Astrocyte (in vitro differentiated cells and primary cell): ENCODE measurements at regions not wholly inside any gene's neighbourhood (a gene's known extent, or its start where the extent isn't known, plus 50 kb on each side); places are given as distances from the start of the nearest gene placed in this dataset.

ENCODE experiments used
- DNase-seq: peaks from one replicate; pipeline ENCODE4 v3.0.0-alpha.2; 2010; ENCODE audit warnings: low read depth
- FAIRE-seq: peaks from 2 replicates; lab custom pipeline; 2011; peaks lifted over from hg19 to GRCh38; lab: Jason Lieb, UNC
- H2AFZ ChIP-seq: 2 replicates; pipeline ENCODE4 v1.6.0; 2012; ENCODE audit warnings: low read depth, low read length, inconsistent platforms
- H3K27ac ChIP-seq: 2 replicates; pipeline ENCODE4 v1.5.1; 2011; ENCODE audit warnings: low read depth, low read length, inconsistent platforms
- H3K27me3 ChIP-seq: 2 replicates; pipeline ENCODE4 v1.6.0; 2011; ENCODE audit warnings: low read length, inconsistent platforms; ENCODE audit not compliant: insufficient read depth
- H3K36me3 ChIP-seq: 2 replicates; pipeline ENCODE4 v1.5.1; 2011; ENCODE audit warnings: low read length, inconsistent platforms; ENCODE audit not compliant: insufficient read depth
- H3K4me1 ChIP-seq: 2 replicates; pipeline ENCODE4 v1.5.1; 2011; ENCODE audit warnings: low read length, inconsistent platforms; ENCODE audit not compliant: insufficient read depth
- H3K4me2 ChIP-seq: 2 replicates; pipeline ENCODE4 v1.6.0; 2012; ENCODE audit warnings: low read length, inconsistent platforms
- H3K4me3 ChIP-seq: 2 replicates; pipeline ENCODE4 v1.5.1; 2011; ENCODE audit warnings: low read depth, mild to moderate bottlenecking, low read length, inconsistent platforms; ENCODE audit not compliant: insufficient read depth
- H3K79me2 ChIP-seq: 2 replicates; pipeline ENCODE4 v1.6.0; 2012; ENCODE audit warnings: mild to moderate bottlenecking, low read length, inconsistent platforms; ENCODE audit not compliant: insufficient read depth
- H3K9ac ChIP-seq: 2 replicates; pipeline ENCODE4 v1.6.0; 2012; ENCODE audit warnings: mild to moderate bottlenecking, low read length, inconsistent platforms
- H3K9me3 ChIP-seq: 2 replicates; pipeline ENCODE4 v1.5.1; 2012; ENCODE audit warnings: low read depth, mild to moderate bottlenecking, low read length, inconsistent platforms; ENCODE audit not compliant: insufficient read depth
- H4K20me1 ChIP-seq: 2 replicates; pipeline ENCODE4 v1.6.0; 2012; ENCODE audit warnings: low read length, inconsistent platforms; ENCODE audit not compliant: insufficient read depth
- H3K27ac Mint-ChIP-seq: one replicate; pipeline ENCODE4 v1.8.0; 2021; ENCODE audit warnings: mild to moderate bottlenecking, mixed read lengths; ENCODE audit not compliant: unreplicated experiment
- H3K27me3 Mint-ChIP-seq: one replicate; pipeline ENCODE4 v1.8.0; 2021; ENCODE audit warnings: low read depth, mixed read lengths; ENCODE audit not compliant: unreplicated experiment
- H3K36me3 Mint-ChIP-seq: one replicate; pipeline ENCODE4 v1.8.0; 2021; ENCODE audit warnings: low read depth, mixed read lengths; ENCODE audit not compliant: unreplicated experiment
- H3K4me1 Mint-ChIP-seq: one replicate; pipeline ENCODE4 v1.8.0; 2021; ENCODE audit warnings: low read depth, mixed read lengths; ENCODE audit not compliant: unreplicated experiment
- H3K4me3 Mint-ChIP-seq: one replicate; pipeline ENCODE4 v1.8.0; 2021; ENCODE audit warnings: mild to moderate bottlenecking, moderate library complexity, mixed read lengths; ENCODE audit not compliant: unreplicated experiment
- H3K9me3 Mint-ChIP-seq: one replicate; pipeline ENCODE4 v1.8.0; 2021; ENCODE audit warnings: mild to moderate bottlenecking, mixed read lengths; ENCODE audit not compliant: unreplicated experiment
- CTCF ChIP-seq: IDR thresholded peaks from 2 replicates; pipeline ENCODE4 v1.5.1; 2011; ENCODE audit warnings: low read depth, mild to moderate bottlenecking, inconsistent platforms, low read length, moderate library complexity; ENCODE audit not compliant: insufficient read depth
- EZH2 ChIP-seq: IDR thresholded peaks from 2 replicates; pipeline ENCODE4 v1.6.1; 2012; ENCODE audit warnings: mild to moderate bottlenecking, low read length, inconsistent platforms; ENCODE audit not compliant: insufficient read depth

- no peaks in the 10 kb centered on the region for H3K36me3 ChIP-seq
- no peak for TF ChIP-seq EZH2
- no peak for TF ChIP-seq CTCF
- H3K4me1 Mint-ChIP-seq: peaks cover 3% of the 10 kb centered on the region
- no peaks in the 10 kb centered on the region for H4K20me1 ChIP-seq
- H3K36me3 Mint-ChIP-seq: no peaks in the 10 kb centered on the region
- H3K27me3 Mint-ChIP-seq: no peaks in the 10 kb centered on the region
- no peak overlapping the region for H2AFZ ChIP-seq
- no peaks in the 10 kb centered on the region for H3K4me1 ChIP-seq
- H3K27ac Mint-ChIP-seq: no peak overlapping the region
- no peak overlapping the region for H3K9ac ChIP-seq
- H3K4me3 ChIP-seq: no peak overlapping the region
- DNase-seq: no peak
- H3K4me3 Mint-ChIP-seq: no peak overlapping the region
- H3K4me2 ChIP-seq: no peak overlapping the region
- H3K79me2 ChIP-seq: no peaks in the 10 kb centered on the region
- no peaks in the 10 kb centered on the region for H3K27me3 ChIP-seq
- no peaks in the 10 kb centered on the region for H3K9me3 ChIP-seq
- no peak for FAIRE-seq
- H3K27ac ChIP-seq: no peak overlapping the region
- H3K9me3 Mint-ChIP-seq: peaks cover 1% of the 10 kb centered on the region
Observed at GRCh38 chr9:19511694-19512093, 102.9 kb downstream of the ACER2 start.

- Histone ChIP-seq H4K20me1 (no peaks in the 10 kb centered on the region), H3K9me3 (no peaks in the 10 kb centered on the region), H3K9ac (no peak overlapping the region), H3K79me2 (no peaks in the 10 kb centered on the region), H3K27ac (no peak overlapping the region), H2AFZ (no peak overlapping the region), H3K27me3 (no peaks in the 10 kb centered on the region), H3K4me1 (no peaks in the 10 kb centered on the region), H3K4me2 (no peak overlapping the region), H3K4me3 (no peak overlapping the region), H3K36me3 (no peaks in the 10 kb centered on the region)
- Mint-ChIP-seq H3K4me3 (no peak overlapping the region), H3K27me3 (no peaks in the 10 kb centered on the region), H3K36me3 (no peaks in the 10 kb centered on the region), H3K4me1 (peaks cover 3% of the 10 kb centered on the region), H3K27ac (no peak overlapping the region), H3K9me3 (peaks cover 1% of the 10 kb centered on the region)
- no peak for TF ChIP-seq EZH2
- no peak for TF ChIP-seq CTCF
- no peak for FAIRE-seq
- DNase-seq: no peak
Observed at GRCh38 chr9:19510907-19511306, 102.1 kb downstream of the ACER2 start.
